ENCODE measurements at regions not wholly inside any gene's neighbourhood (a gene's known extent, or its start where the extent isn't known, plus 50 kb on each side); places are given as distances from the start of the nearest gene placed in this dataset.

DNA sequence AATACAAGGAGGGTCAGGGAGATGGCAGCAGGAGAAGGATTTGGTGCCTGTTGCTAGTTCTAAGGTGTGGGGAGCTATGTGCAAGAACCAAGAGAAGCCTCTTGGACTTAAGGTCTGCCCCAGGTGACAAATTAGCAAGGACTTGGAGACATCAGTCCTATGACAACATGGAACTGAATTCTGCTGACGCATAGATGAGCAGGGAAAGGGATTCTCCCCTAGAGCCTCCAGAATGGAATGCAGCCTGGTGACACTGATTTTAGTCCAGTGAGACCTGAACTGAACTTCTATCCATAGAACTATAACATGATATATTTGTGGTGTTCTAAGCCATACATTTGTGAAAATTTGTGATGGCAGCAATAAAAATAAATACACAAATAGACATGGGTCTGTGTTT is 215.6 kb downstream of the ESM1 start:
- H3K36me3 ChIP-seq: no peaks in the 10 kb centered on the region

GRCh38 chr5:54769072-54769471 is 216.3 kb downstream of the ESM1 start:
- TF ChIP-seq, protein P1, sequence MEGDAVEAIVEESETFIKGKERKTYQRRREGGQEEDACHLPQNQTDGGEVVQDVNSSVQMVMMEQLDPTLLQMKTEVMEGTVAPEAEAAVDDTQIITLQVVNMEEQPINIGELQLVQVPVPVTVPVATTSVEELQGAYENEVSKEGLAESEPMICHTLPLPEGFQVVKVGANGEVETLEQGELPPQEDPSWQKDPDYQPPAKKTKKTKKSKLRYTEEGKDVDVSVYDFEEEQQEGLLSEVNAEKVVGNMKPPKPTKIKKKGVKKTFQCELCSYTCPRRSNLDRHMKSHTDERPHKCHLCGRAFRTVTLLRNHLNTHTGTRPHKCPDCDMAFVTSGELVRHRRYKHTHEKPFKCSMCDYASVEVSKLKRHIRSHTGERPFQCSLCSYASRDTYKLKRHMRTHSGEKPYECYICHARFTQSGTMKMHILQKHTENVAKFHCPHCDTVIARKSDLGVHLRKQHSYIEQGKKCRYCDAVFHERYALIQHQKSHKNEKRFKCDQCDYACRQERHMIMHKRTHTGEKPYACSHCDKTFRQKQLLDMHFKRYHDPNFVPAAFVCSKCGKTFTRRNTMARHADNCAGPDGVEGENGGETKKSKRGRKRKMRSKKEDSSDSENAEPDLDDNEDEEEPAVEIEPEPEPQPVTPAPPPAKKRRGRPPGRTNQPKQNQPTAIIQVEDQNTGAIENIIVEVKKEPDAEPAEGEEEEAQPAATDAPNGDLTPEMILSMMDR (IDR thresholded peaks at IDR 0.05): no peak
- H3K4me3 ChIP-seq: no peak overlapping the region
- H3K27ac ChIP-seq: no peak overlapping the region
- intact Hi-C loops (cut with DNase I; ENCODE audit: low total_unique reads): no loop called here
- H3K4me1 ChIP-seq: peaks cover 0 to 17% (median 2%) of the 10 kb centered on the region in 4 donors
- H3K36me3 ChIP-seq: no peaks in the 10 kb centered on the region
- no peaks in the 10 kb centered on the region for H3K9me3 ChIP-seq
- DNase-seq: no peak
- no peaks in the 10 kb centered on the region for H3K27me3 ChIP-seq

More for the DNA sequence above, 215.6 kb downstream of the ESM1 start:
- no peak for DNase-seq
- H3K27me3 ChIP-seq: no peaks in the 10 kb centered on the region
- H3K27ac ChIP-seq: no peak overlapping the region
- H3K4me3 ChIP-seq: no peak overlapping the region
- H3K9me3 ChIP-seq: no peaks in the 10 kb centered on the region
- H3K4me1 ChIP-seq: peaks cover 0 to 23% (median under 1%) of the 10 kb centered on the region in 4 donors
- intact Hi-C loops (cut with DNase I; ENCODE audit: low total_unique reads): no loop called here
- TF ChIP-seq, protein P1 (IDR thresholded peaks at IDR 0.05): no peak

- Histone ChIP-seq H3K27ac (no peak overlapping the region), H3K27me3 (no peaks in the 10 kb centered on the region), H3K36me3 (no peaks in the 10 kb centered on the region), H3K4me1 (peaks cover 0 to 18% (median 3%) of the 10 kb centered on the region in 4 donors), H3K9me3 (no peaks in the 10 kb centered on the region), H3K4me3 (no peak overlapping the region)
- intact Hi-C loops (cut with DNase I; ENCODE audit: low total_unique reads): no loop called here
- no peak for DNase-seq
- TF ChIP-seq, protein P1 (IDR thresholded peaks at IDR 0.05): no peak
Measured at GRCh38 chr5:54766748-54767147, 218.6 kb downstream of the ESM1 start.

- intact Hi-C loops (cut with DNase I; ENCODE audit: low total_unique reads): no loop called here
- no peak overlapping the region for H3K4me3 ChIP-seq
Measured at GRCh38 chr5:54765165-54766028, 220.0 kb downstream of the ESM1 start.

DNA sequence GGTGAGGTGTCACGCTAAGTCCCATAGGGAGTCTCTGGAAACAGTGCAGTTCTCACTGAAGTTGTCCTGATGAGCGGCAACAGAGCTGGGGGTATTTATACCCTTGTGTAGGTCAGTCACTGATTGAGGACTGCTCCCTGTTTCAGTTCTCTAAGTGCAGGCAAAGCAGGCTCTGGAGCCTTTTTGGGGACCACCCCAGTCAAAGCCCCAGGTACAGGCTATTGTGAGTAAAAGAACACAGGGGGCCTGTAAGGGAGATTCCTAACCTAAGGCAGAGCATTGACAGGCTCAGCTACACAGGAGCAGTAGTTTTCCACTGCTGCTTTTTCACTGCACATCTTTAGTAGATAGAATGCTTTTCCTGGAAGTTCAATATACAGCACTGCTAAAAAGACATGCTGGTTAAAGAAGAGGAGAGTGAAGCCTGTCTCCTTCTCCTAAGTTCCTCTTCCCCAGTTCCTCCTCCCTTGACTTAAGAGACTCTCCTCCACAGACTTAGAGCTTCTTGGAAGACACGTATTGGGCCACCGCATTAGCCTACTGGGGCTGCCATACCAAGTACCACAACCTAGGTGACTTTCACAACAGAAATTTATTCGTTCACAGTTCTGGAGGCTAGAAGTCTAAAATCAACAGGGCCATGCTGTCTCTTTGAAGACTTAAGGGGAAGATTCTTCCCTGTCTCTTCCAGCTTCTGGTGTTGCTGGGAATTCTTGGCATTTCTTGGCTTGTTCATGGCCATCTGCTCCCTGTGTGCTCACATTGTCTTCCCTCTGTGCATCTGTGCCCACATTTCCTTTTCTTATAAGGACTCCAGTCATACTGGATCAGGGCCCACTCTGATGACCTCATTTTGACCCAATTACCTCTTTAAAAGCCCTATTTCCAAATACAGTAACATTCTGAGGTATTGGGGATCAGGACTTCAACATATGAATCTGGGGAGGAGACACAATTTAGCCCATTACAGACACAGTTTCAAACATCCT is 221.0 kb downstream of the ESM1 start:
- Histone ChIP-seq H3K36me3 (no peaks in the 10 kb centered on the region), H3K4me1 (peaks cover 0 to 35% (median 15%) of the 10 kb centered on the region in 4 donors), H3K27me3 (no peaks in the 10 kb centered on the region), H3K4me3 (no peak overlapping the region), H3K9me3 (no peaks in the 10 kb centered on the region), H3K27ac (no peak overlapping the region)
- intact Hi-C loops (cut with DNase I; ENCODE audit: low total_unique reads): no loop called here
- TF ChIP-seq, protein P1 (IDR thresholded peaks at IDR 0.05): no peak
- DNase-seq: no peak

More at GRCh38 chr5:54765165-54766028, 220.0 kb downstream of the ESM1 start:
- H3K36me3 ChIP-seq: no peaks in the 10 kb centered on the region
- H3K27me3 ChIP-seq: no peaks in the 10 kb centered on the region
- no peaks in the 10 kb centered on the region for H3K9me3 ChIP-seq
- H3K4me1 ChIP-seq: peaks cover 0 to 28% (median 12%) of the 10 kb centered on the region in 4 donors
- DNase-seq: no peak
- H3K27ac ChIP-seq: no peak overlapping the region
- TF ChIP-seq, protein P1 (IDR thresholded peaks at IDR 0.05): no peak
